Fibroblast of lung (primary cell): ENCODE measurements at regions not wholly inside any gene's neighbourhood (a gene's known extent, or its start where the extent isn't known, plus 50 kb on each side); places are given as distances from the start of the nearest gene placed in this dataset.

Experiments used
- DNase-seq, 2 donors: peaks; one replicate each; pipeline versions ENCODE4 v3.0.0 to v3.0.0-alpha.2; 2010; ENCODE audit warnings: low read depth in 2 of 2
- H2AFZ ChIP-seq: 2 replicates; pipeline ENCODE4 v1.5.1; 2012; ENCODE audit warnings: low read length, control low read depth, inconsistent platforms
- H3K27ac ChIP-seq: 2 replicates; pipeline ENCODE4 v1.5.1; 2011; ENCODE audit warnings: low read length, control low read depth; ENCODE audit not compliant: insufficient read depth
- H3K27me3 ChIP-seq: 2 replicates; pipeline ENCODE4 v1.5.1; 2011; ENCODE audit warnings: mild to moderate bottlenecking, low read length; ENCODE audit not compliant: control insufficient read depth, insufficient read depth
- H3K36me3 ChIP-seq: 2 replicates; pipeline ENCODE4 v1.5.1; 2011; ENCODE audit warnings: low read length; ENCODE audit not compliant: control insufficient read depth, insufficient read depth
- H3K4me1 ChIP-seq: 2 replicates; pipeline ENCODE4 v1.5.1; 2011; ENCODE audit warnings: low read length; ENCODE audit not compliant: control insufficient read depth, insufficient read depth; ENCODE audit errors: extremely low read depth
- H3K4me2 ChIP-seq: 2 replicates; pipeline ENCODE4 v1.5.1; 2011; ENCODE audit warnings: low read length, control low read depth; ENCODE audit not compliant: insufficient read depth; ENCODE audit errors: extremely low read depth
- H3K4me3 ChIP-seq, 4 experiments: fragments of 200-600 bp in 1 of 4; sonication (generic) in 1 of 4; replicated peaks in 1 of 4; 2 replicates each; pipeline ENCODE4 v1.5.1; 2011 to 2016; ENCODE audit warnings: low read length in 4 of 4, low read depth in 3 of 4, mild to moderate bottlenecking in 3 of 4, control low read depth in 2 of 4, inconsistent platforms in 1 of 4, mixed read lengths in 1 of 4; ENCODE audit not compliant: insufficient read depth in 1 of 4; ENCODE audit errors: control extremely low read depth in 1 of 4
- H3K79me2 ChIP-seq: 2 replicates; pipeline ENCODE4 v1.5.1; 2012; ENCODE audit warnings: mild to moderate bottlenecking, low read length, inconsistent platforms; ENCODE audit not compliant: control insufficient read depth, insufficient read depth
- H3K9ac ChIP-seq: 2 replicates; pipeline ENCODE4 v1.5.1; 2011; ENCODE audit warnings: mild to moderate bottlenecking, low read length, control low read depth; ENCODE audit not compliant: insufficient read depth
- H3K9me3 ChIP-seq: 2 replicates; pipeline ENCODE4 v1.5.1; 2012; ENCODE audit warnings: low read depth, low read length; ENCODE audit not compliant: control insufficient read depth, insufficient read depth
- H4K20me1 ChIP-seq: 2 replicates; pipeline ENCODE4 v1.5.1; 2011; ENCODE audit warnings: low read length; ENCODE audit not compliant: control insufficient read depth, insufficient read depth; ENCODE audit errors: extremely low read depth
- EZH2 ChIP-seq: IDR thresholded peaks from 2 replicates; pipeline ENCODE4 v1.5.1; 2012; ENCODE audit warnings: low read length, control low read depth, mild to moderate bottlenecking; ENCODE audit errors: missing control alignments
- TF ChIP-seq, protein P1 (sequence below), 2 donors: IDR thresholded peaks in 1 of 2; conservative IDR thresholded peaks in 1 of 2; 1 replicate in 1 of 2; 2 replicates in 1 of 2; pipeline ENCODE4 v1.5.1; 2011 to 2012; ENCODE audit warnings: low read length in 2 of 2, control low read depth in 1 of 2, inconsistent platforms in 1 of 2, low read depth in 1 of 2, mild to moderate bottlenecking in 1 of 2

DNA sequence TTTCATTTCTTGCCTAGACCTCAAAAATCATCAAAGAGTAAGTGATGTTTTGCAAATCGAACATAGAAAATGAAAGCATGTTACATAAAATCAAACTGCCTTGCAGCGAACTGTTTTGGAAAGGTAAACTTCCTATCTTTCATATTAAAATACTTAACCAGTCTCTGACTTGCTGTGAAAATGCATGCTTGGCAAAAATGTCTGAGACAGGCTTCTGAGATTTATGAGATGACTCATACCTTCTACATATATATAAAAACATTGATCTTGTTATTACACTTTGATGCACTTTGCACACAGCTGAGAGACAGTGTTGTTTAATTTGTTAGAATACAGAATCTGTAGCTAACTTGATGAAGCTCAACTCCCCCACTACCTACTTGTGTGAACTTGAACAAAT is 179.1 kb downstream of the KITLG start:
- Histone ChIP-seq H3K27me3 (no peaks in the 10 kb centered on the region), H3K9me3 (no peaks in the 10 kb centered on the region), H3K4me1 (no peaks in the 10 kb centered on the region), H3K79me2 (no peaks in the 10 kb centered on the region), H4K20me1 (peaks cover 2% of the 10 kb centered on the region), H2AFZ (no peak overlapping the region), H3K36me3 (no peaks in the 10 kb centered on the region), H3K4me2 (peak overlapping the region; percentile 68), H3K9ac (no peak overlapping the region), H3K27ac (no peak overlapping the region), H3K4me3 (peak overlapping the region in 1 of 4 experiments; percentile 1)
- TF ChIP-seq, protein P1, sequence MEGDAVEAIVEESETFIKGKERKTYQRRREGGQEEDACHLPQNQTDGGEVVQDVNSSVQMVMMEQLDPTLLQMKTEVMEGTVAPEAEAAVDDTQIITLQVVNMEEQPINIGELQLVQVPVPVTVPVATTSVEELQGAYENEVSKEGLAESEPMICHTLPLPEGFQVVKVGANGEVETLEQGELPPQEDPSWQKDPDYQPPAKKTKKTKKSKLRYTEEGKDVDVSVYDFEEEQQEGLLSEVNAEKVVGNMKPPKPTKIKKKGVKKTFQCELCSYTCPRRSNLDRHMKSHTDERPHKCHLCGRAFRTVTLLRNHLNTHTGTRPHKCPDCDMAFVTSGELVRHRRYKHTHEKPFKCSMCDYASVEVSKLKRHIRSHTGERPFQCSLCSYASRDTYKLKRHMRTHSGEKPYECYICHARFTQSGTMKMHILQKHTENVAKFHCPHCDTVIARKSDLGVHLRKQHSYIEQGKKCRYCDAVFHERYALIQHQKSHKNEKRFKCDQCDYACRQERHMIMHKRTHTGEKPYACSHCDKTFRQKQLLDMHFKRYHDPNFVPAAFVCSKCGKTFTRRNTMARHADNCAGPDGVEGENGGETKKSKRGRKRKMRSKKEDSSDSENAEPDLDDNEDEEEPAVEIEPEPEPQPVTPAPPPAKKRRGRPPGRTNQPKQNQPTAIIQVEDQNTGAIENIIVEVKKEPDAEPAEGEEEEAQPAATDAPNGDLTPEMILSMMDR (conservative IDR thresholded peaks at IDR 0.05 in 1 of 2, IDR thresholded peaks at IDR 0.05 in 1 of 2; ENCODE audit: low read depth in 1 of 2, low read length in 2 of 2): no peak
- TF ChIP-seq EZH2: no peak
- DNase-seq: peak; percentile 36 to 75

DNA sequence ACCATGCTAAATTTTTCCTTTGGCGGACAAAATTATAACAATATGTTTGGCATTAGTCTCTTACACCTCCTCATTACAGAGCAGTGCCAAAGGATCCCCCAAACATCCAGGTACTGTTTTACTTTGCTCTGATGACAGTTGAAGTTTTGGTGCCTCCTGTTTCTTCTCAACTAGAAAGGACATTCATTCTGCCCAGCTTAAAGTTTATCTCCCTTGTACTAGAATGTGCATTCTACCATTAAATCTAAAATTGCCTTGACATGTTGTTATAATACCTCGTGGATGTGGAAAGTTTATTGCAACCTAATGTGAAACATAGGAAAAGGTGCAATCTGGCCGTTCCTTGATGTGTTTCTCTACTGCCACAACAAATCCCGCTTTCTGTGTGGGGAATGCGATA is 173.4 kb downstream of the KITLG start:
- DNase-seq: no peak
- Histone ChIP-seq H3K4me2 (no peak overlapping the region), H3K4me3 (no peak overlapping the region), H3K9ac (no peak overlapping the region), H4K20me1 (no peaks in the 10 kb centered on the region), H3K27ac (no peak overlapping the region), H3K27me3 (no peaks in the 10 kb centered on the region), H2AFZ (no peak overlapping the region), H3K79me2 (no peaks in the 10 kb centered on the region), H3K9me3 (no peaks in the 10 kb centered on the region), H3K4me1 (no peaks in the 10 kb centered on the region), H3K36me3 (no peaks in the 10 kb centered on the region)
- TF ChIP-seq, protein P1 (conservative IDR thresholded peaks at IDR 0.05 in 1 of 2, IDR thresholded peaks at IDR 0.05 in 1 of 2; ENCODE audit: low read depth in 1 of 2, low read length in 2 of 2): no peak
- no peak for TF ChIP-seq EZH2

DNA sequence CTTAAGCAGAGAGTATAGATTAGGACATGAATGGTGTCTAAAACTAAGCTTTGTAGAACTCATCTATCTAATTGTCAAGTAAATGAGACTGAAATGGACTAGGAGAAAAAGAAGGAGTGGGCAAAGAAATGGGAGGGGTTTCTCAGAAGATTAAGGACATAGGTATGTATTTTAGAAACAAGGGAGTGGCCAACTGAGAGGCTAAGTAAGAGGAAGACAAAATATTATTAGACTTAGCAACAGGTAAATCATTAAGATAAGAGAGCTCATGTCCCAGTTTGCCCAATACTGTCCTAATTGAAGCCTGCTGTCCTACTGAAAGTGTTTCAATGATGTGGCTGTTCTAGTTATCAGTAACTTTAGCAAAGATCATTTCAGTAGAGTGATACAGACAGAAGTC is 171.4 kb downstream of the KITLG start:
- H3K27me3 ChIP-seq: no peaks in the 10 kb centered on the region
- no peaks in the 10 kb centered on the region for H4K20me1 ChIP-seq
- no peak for TF ChIP-seq EZH2
- TF ChIP-seq, protein P1 (conservative IDR thresholded peaks at IDR 0.05 in 1 of 2, IDR thresholded peaks at IDR 0.05 in 1 of 2; ENCODE audit: low read depth in 1 of 2, low read length in 2 of 2): no peak
- H3K9me3 ChIP-seq: no peaks in the 10 kb centered on the region
- H3K4me3 ChIP-seq: no peak overlapping the region
- H3K4me2 ChIP-seq: no peak overlapping the region
- no peak overlapping the region for H3K27ac ChIP-seq
- peaks cover 2% of the 10 kb centered on the region for H3K79me2 ChIP-seq
- H3K4me1 ChIP-seq: no peaks in the 10 kb centered on the region
- H3K9ac ChIP-seq: no peak overlapping the region
- no peak overlapping the region for H2AFZ ChIP-seq
- no peaks in the 10 kb centered on the region for H3K36me3 ChIP-seq
- no peak for DNase-seq
